ENCODE measurements at regions not wholly inside any gene's neighbourhood (a gene's known extent, or its start where the extent isn't known, plus 50 kb on each side); places are given as distances from the start of the nearest gene placed in this dataset.

DNA sequence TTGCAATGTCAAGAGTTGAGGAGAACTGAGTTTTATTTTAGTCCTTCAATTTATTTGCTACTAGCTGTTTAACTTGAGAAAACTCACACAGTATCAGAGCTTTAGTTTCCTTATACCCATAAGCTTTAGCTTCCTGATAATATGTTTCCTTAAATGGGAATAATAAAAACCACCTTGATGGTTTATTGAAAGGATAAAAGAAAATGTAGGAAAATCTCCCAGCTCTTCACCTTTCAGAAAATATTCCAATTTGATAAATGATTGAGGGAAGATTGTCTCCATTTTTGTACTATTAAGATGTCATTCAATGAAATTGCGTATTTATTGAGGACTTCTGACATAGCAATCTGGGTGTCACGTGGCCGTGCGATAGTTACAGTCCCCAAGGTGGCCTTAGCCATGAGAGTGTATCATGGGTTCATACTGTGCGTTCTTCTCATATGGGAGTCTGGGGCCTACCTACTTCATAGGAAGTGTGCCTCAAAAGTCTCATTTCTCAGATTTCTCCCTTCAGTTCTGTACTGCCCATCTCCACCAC lies 296.3 kb upstream of the BMP2 start:
- TF ChIP-seq, protein P1, sequence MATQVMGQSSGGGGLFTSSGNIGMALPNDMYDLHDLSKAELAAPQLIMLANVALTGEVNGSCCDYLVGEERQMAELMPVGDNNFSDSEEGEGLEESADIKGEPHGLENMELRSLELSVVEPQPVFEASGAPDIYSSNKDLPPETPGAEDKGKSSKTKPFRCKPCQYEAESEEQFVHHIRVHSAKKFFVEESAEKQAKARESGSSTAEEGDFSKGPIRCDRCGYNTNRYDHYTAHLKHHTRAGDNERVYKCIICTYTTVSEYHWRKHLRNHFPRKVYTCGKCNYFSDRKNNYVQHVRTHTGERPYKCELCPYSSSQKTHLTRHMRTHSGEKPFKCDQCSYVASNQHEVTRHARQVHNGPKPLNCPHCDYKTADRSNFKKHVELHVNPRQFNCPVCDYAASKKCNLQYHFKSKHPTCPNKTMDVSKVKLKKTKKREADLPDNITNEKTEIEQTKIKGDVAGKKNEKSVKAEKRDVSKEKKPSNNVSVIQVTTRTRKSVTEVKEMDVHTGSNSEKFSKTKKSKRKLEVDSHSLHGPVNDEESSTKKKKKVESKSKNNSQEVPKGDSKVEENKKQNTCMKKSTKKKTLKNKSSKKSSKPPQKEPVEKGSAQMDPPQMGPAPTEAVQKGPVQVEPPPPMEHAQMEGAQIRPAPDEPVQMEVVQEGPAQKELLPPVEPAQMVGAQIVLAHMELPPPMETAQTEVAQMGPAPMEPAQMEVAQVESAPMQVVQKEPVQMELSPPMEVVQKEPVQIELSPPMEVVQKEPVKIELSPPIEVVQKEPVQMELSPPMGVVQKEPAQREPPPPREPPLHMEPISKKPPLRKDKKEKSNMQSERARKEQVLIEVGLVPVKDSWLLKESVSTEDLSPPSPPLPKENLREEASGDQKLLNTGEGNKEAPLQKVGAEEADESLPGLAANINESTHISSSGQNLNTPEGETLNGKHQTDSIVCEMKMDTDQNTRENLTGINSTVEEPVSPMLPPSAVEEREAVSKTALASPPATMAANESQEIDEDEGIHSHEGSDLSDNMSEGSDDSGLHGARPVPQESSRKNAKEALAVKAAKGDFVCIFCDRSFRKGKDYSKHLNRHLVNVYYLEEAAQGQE (IDR thresholded peaks at IDR 0.05; ENCODE audit: insufficient read depth in 1 of 2, low read depth in 2 of 2, low read length in 2 of 2) = no peak
- TF ChIP-seq POLR2AphosphoS5 (IDR thresholded peaks at IDR 0.05; ENCODE audit: low read depth, low read length) (no peak), TAF1 (IDR thresholded peaks at IDR 0.05; ENCODE audit: borderline replicate concordance, insufficient read depth, low read length) (no peak), SIN3A (IDR thresholded peaks at IDR 0.05; ENCODE audit: borderline replicate concordance, insufficient read depth, low read length) (no peak)

All from PFSK-1 (cell line).